BE2C (cell line): ENCODE measurements at regions not wholly inside any gene's neighbourhood (a gene's known extent, or its start where the extent isn't known, plus 50 kb on each side); places are given as distances from the start of the nearest gene placed in this dataset.

Experiments used
- DNase-seq: peaks from one replicate; pipeline ENCODE4 v3.0.0-alpha.2; 2020
- H3K27me3 ChIP-seq: fragments of 250-450 bp; sonication (Bioruptor Pico); 2 replicates; pipeline ENCODE4 v1.5.1; 2020; ENCODE audit warnings: mild to moderate bottlenecking
- H3K36me3 ChIP-seq: fragments of 250-450 bp; sonication (Bioruptor Pico); 2 replicates; pipeline ENCODE4 v1.5.1; 2020; ENCODE audit warnings: mild to moderate bottlenecking
- H3K4me1 ChIP-seq: fragments of 250-450 bp; sonication (Bioruptor Pico); 2 replicates; pipeline ENCODE4 v1.5.1; 2020
- H3K4me3 ChIP-seq: 2 replicates; pipeline ENCODE4 v1.5.1; 2011; ENCODE audit warnings: low read depth, low read length
- H3K9me3 ChIP-seq: fragments of 250-450 bp; sonication (Bioruptor Pico); 2 replicates; pipeline ENCODE4 v1.5.1; 2020
- TF ChIP-seq, protein P1 (sequence below): IDR thresholded peaks from 2 replicates; pipeline ENCODE4 v1.5.1; 2012; ENCODE audit warnings: mild to moderate bottlenecking, low read depth, low read length

DNA sequence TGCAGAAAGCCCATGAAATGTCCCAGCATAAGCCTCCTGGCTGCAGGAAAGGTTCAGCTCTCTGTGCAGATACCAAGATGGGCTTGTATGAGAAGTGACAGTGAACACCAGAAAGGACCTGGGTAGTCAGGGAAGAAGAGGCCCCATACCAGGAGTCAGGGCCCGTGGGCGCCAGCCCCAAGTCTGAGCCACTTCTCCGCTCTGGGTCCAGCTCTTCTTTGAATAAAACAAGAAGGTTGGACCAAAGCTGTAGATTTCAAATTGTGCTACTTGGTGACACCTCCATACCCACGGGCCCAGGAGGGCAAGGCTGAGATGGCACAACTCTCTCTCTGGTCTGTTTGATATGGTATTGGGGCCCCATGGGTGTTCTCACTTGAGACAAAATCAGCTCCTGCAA lies 261.5 kb downstream of the UACA start:
- no peak overlapping the region for H3K4me3 ChIP-seq
- no peak for DNase-seq
- H3K9me3 ChIP-seq, result no peaks in the 10 kb centered on the region
- peaks cover 25% of the 10 kb centered on the region for H3K4me1 ChIP-seq
- no peaks in the 10 kb centered on the region for H3K27me3 ChIP-seq
- H3K36me3 ChIP-seq, result no peaks in the 10 kb centered on the region
- TF ChIP-seq, protein P1, sequence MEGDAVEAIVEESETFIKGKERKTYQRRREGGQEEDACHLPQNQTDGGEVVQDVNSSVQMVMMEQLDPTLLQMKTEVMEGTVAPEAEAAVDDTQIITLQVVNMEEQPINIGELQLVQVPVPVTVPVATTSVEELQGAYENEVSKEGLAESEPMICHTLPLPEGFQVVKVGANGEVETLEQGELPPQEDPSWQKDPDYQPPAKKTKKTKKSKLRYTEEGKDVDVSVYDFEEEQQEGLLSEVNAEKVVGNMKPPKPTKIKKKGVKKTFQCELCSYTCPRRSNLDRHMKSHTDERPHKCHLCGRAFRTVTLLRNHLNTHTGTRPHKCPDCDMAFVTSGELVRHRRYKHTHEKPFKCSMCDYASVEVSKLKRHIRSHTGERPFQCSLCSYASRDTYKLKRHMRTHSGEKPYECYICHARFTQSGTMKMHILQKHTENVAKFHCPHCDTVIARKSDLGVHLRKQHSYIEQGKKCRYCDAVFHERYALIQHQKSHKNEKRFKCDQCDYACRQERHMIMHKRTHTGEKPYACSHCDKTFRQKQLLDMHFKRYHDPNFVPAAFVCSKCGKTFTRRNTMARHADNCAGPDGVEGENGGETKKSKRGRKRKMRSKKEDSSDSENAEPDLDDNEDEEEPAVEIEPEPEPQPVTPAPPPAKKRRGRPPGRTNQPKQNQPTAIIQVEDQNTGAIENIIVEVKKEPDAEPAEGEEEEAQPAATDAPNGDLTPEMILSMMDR, result no peak

DNA sequence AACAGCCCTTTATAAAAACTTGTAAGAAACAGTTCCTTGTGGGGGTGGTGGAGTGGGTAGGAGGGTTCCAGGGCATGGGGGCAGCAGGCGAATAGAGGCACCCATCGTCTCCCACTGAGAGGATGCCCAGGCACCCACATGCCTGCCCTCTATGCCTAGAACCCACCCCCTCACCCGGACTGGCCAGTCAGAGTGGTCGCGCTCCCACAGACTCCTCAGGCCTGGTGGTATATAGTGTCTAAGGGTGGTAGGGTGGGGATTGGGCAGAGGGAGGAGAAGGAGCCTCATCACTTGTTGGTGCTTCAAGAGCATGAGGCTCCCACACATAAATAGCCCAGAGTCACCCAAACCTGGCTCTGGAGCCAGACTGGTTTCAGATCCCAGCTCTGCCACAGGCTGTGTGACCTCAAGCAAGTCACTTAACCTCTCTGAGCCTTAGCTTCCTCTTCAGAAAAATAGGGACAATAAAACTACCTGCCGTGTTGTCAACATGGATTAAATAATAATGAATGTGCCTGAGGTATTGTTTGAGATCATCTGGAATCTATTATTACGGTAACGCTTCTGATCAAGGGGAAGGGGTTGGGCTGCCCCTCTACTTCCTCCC lies 262.1 kb downstream of the UACA start:
- Histone ChIP-seq H3K36me3 (no peaks in the 10 kb centered on the region), H3K4me1 (peaks cover 24% of the 10 kb centered on the region), H3K9me3 (no peaks in the 10 kb centered on the region), H3K4me3 (no peak overlapping the region), H3K27me3 (no peaks in the 10 kb centered on the region)
- TF ChIP-seq, protein P1, result no peak
- DNase-seq, result no peak

DNA sequence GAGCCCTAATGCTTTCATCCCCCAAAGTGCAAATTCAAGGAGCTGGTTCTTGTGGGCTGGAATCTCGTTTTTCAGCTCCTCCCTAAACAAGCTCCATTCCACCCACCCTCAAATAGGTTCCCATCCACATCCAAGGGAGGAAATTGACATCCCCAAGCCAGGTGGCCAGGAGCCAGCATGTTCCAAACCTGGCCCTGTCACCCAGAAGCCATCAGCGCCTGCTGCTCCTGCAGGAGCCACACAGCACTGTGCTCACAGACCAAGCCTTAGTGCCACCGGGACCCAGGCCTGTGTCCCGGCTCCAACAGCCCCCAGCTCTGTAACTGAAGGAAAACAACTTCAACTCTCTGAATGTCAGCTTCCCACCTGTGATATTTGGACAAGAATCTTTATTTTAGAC lies 263.6 kb downstream of the UACA start:
- no peaks in the 10 kb centered on the region for H3K9me3 ChIP-seq
- no peak for DNase-seq
- no peak overlapping the region for H3K4me3 ChIP-seq
- peaks cover 17% of the 10 kb centered on the region for H3K4me1 ChIP-seq
- TF ChIP-seq, protein P1, result no peak
- no peaks in the 10 kb centered on the region for H3K27me3 ChIP-seq
- H3K36me3 ChIP-seq, result no peaks in the 10 kb centered on the region

DNA sequence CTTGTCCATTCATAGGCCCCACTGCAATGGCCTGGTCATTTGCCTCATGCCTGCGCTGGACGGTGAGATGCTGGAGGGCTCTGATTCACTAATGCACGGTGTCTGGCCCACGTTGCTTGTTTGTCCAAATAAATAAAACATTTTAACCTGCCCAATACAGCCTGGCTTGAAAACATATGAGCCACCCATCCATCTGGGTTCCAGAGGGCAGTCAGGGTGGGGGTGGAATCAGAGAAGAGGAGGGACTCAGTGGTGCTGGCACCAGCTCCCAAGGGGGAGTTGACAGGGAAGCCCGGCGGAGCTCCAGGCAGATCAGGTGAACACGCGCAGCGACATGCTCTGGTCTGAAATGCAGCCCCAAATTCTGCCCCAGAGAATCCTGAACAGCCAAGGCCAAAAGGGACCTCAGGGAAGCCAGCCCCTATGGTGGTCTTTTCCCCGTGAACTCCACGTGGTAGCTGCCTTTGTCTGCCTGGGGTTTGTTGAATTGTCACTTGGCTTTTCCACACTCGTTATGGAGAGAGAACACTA lies 265.2 kb downstream of the UACA start:
- Histone ChIP-seq H3K36me3 (no peaks in the 10 kb centered on the region), H3K9me3 (no peaks in the 10 kb centered on the region), H3K4me3 (no peak overlapping the region), H3K4me1 (peaks cover 10% of the 10 kb centered on the region; the same call in 1 of the 2 replicates), H3K27me3 (no peaks in the 10 kb centered on the region)
- TF ChIP-seq, protein P1, result no peak
- DNase-seq, result no peak

DNA sequence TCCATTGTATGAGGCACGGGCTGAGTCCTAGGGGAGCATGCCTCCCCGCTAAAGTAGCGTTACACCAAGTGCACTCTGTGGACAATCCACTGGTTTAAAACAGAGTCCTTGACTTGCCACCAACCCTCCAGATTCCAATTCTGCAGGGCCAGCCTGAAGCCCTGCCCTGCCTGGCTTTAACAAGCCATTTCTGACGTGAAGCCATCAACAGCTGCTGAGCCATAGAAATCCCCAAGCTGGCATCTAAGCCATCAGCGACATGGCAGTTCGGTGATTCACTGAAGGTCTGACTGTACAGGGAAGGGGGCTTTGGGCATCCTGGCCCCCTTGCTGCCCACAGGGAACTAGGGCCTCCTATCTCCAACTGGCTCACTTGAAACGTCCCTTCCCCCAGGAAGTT lies 265.7 kb downstream of the UACA start:
- Histone ChIP-seq H3K4me1 (peaks cover 10% of the 10 kb centered on the region), H3K27me3 (no peaks in the 10 kb centered on the region)
- TF ChIP-seq, protein P1, result no peak

DNA sequence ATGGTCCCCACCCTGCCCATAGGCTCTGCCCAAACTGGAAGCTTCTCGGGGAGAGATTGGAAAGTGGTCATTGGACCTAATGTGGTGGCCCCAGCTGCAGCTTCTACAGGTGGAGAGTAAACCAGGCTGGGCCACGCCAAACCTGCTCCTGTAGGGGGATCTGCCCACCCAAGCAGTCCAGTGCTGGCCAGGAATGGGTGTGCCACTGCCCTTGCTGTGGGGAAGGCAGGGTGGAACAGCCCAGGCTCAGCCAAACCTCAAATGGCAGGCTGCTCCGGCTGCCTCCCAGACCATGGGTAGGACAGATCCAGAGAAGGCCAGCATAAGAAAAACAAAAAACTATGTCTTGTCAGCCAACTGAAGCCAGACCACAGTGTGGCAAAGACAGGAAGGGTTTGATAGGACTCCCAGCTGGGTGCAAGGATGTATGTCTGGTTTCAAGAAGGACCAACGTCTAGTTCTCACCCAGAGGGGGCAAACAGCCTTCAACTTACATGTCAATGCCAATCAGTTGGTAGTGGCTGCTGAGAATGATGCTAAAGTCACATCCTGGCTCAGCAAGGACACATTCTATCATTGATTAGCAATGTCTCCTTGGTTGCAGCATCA lies 267.3 kb downstream of the UACA start:
- Histone ChIP-seq H3K27me3 (no peaks in the 10 kb centered on the region), H3K9me3 (no peaks in the 10 kb centered on the region), H3K4me3 (no peak overlapping the region), H3K36me3 (no peaks in the 10 kb centered on the region), H3K4me1 (peaks cover 16% of the 10 kb centered on the region)
- no peak for DNase-seq
- TF ChIP-seq, protein P1, result no peak

More for the DNA sequence above, 265.7 kb downstream of the UACA start:
- no peak for DNase-seq
- H3K36me3 ChIP-seq, result no peaks in the 10 kb centered on the region
- H3K4me3 ChIP-seq, result no peak overlapping the region
- H3K9me3 ChIP-seq, result no peaks in the 10 kb centered on the region
